NCI-H2081 treated with DMSO at 0.1 percent for 48 hours (cell line): ENCODE measurements at regions not wholly inside any gene's neighbourhood (a gene's known extent, or its start where the extent isn't known, plus 50 kb on each side); places are given as distances from the start of the nearest gene placed in this dataset.
A peak's percentile ranks its signal among the peaks of the same experiment; 100 is the strongest.

Experiments used
- DNase-seq: peaks from one replicate; lab custom pipeline; 2025; lab: John Stamatoyannopoulos, UW

GRCh38 chr1:232682248-232682647 is 52.3 kb upstream of the SIPA1L2 start:
- no peak for DNase-seq

DNA sequence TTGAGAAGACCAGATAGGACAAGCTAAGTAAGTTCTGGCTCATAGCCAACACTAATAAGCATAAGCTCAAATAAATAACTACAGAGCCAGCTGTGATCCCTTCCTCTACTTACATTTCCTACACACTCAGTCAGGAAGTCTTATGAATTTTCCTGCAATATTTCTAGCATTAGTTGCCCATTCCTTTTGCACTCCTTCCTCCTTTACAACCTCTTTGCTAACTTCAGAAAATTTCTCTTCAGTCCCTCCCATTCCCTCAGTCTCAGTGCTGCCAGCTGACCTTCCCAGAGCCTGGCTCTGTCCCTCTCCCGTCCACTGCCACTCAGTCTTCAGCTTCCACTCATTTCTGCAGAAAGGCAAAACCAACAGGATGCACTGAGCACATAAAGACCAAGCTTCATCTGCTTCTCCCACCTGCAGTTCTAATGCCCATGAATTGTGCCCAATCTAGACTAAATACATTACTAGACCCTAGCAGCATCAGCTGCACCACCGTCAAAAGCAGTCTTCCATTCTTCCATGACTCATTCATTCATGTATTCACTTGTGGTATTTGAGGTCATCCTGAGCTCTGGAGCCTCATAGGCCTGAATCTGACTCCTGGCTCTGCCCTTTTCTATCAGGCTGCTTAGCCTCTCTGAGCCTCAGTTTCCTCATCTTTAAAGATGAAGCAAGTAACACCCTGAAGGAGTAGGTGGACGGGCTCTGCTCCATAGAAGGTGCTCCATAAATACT is 54.6 kb upstream of the SIPA1L2 start:
- no peak for DNase-seq

- no peak for DNase-seq
These were observed 56.4 kb upstream of the SIPA1L2 start for GRCh38 chr1:232686346-232686745.

DNA sequence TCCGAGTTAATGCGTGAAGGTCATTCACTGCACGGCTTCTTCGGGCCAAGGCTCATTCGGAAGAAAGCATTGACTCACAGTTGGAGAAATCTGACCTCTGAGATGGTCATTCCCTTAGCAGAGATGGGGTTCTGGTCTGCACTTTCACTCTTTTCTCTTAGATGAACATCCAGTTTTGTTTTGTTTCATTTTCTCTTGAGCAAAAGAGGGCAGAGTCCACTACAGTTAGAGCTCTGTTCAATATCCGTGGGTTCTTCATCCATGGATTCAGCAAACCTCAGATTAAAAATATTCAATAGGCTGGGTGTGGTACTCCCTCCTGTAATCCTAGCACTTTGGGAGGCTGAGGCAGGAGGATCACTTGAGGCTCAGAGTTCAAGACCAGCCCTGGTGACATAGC is 57.4 kb upstream of the SIPA1L2 start:
- DNase-seq: no peak

DNA sequence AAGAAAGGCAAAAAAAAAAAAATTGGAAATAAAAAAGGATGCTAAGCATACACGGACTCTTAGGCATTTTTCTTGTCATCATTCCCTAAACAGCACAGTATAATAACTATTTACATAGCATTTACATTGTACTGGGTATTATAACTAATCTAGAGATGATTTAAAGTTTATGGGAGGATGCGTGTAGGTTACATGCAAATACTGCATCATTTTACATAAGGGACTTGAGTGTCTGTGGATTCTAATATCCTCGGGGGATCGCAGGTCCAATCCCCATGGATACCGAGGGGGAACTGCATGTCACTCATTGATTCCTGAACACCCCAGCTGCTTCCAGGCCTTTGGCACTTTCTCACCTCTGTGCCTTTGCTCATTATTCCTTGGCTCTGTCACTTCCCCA is 57.8 kb upstream of the SIPA1L2 start:
- DNase-seq: no peak

GRCh38 chr1:232688398-232688797 is 58.5 kb upstream of the SIPA1L2 start:
- DNase-seq: no peak

DNA sequence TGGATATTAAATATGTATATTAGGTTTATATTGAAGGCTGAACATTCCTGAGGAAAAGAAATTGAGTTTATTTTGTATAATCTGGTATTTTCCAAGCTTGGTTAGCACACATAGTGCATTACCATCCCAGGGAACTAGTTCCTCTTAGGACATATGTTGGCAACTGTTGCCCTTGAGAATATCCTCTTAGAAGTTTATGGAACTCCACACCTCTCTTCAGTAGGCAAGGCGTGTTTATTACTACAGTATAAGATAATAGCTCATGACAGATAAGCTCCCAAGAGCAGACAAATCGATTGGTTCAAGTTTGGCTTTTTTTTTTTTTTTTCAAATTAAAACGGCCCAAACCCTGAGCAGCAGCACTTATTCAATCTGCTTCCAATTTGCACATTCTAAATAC is 59.8 kb upstream of the SIPA1L2 start:
- DNase-seq: no peak

DNA sequence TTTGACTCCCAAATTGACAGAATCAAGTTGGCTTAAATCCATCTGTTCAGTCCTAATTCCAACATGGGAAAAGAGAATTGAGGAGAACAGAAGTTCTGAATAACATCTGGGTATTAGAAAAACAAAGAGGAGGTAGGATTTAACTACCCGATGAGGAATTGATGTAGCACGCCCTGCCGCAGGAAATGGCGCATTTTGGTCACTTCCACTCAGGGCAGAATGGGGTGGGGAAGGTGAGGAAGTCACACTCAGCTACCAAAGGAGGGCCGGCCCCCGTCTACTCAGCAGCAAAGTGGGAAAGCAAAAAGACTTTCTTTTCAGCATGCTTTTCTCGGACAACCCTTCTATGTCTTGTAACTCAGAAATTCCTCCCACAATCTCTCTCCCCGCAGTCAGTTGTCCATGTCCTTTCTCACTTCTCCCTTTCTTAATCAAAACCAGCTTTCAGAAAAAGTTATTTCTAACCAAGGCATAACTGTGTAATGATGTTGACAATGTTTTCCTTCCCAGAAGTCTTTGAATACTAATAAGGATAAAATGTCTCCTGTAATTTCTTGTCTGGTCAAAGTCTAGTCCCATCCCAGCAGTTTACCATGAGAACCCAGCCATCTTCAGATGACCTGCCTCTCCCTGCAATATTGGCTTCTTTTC is 60.5 kb upstream of the SIPA1L2 start:
- DNase-seq: no peak

DNA sequence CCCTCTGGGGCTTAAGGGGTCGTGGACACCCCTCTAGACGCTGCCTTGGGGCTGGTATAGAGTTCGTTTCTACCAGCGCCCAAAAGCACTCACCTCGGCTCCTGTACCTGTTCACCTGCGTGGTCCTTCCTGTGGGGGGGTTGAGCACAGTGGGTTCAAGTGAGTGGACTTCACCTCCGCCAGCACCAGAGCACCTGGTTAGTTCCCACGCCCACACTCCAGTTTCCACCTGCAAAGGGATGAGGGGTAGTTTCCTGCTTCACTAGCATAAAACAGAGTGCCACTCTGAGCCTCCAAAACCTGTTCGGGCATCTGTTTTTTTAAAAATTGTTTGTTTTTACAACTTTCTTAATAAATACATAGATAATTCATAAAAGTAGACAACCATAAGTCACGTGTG is 64.5 kb upstream of the SIPA1L2 start:
- no peak for DNase-seq

DNA sequence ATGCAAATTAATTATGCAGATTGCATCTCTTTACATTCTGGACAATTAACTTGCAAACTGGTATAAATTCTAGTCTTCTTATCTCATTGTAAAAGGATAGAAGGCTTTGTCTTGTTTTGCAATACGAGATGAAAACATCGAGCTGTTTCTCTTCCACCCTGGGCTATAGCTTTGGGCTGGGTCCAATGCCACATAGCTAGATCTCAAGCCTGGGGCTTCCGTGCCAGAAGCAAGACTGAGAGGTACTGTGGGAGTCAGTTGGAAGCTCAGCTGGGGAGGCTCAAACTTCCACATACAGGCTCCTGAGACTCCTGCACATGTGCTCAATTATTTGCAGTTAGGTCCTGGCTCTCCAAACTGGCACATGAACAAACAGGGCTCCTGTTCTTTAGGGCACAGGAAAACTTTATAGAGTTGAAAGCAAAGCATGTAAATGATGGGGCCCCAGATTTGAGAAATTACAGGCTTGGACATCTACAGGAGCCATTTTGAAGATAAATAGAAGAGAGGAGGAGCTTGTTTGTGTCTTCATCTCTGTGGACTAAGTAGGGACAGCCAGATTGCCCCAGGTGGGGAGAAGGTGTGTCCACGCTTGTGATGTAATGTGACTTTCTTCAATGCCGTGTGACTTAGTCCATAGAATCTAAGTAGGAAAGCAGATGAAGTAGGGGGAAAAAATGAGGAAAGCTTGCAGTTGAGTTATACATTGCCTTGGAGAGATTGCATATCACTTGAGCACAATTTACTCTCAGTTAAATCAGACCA is 65.9 kb upstream of the SIPA1L2 start:
- DNase-seq: no peak

GRCh38 chr1:232696466-232696865 is 66.5 kb upstream of the SIPA1L2 start:
- DNase-seq: no peak

GRCh38 chr1:232697187-232697822 is 67.4 kb upstream of the SIPA1L2 start:
- no peak for DNase-seq

DNA sequence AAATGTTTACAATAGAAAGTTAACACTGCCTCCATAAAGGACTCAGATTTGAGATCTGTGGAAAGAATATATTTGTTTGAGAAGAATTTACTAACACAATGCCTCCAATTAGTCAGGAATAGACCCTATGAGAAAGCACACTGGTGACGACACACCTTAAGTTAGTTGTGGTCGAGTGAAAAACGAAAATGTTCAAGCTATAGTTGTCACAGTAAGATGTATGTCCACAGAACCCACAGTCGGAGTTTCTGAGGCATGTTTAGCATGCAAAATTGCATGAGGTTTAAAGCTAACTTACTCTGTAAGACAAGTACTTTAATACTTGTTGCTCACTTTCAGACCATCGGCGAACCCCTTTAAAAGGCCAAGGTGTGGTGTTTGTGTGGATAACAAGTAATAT is 69.9 kb upstream of the SIPA1L2 start:
- DNase-seq: no peak

GRCh38 chr1:232702911-232703310 is 73.0 kb upstream of the SIPA1L2 start:
- DNase-seq: no peak

GRCh38 chr1:232704256-232704655 is 74.3 kb upstream of the SIPA1L2 start:
- DNase-seq: no peak

DNA sequence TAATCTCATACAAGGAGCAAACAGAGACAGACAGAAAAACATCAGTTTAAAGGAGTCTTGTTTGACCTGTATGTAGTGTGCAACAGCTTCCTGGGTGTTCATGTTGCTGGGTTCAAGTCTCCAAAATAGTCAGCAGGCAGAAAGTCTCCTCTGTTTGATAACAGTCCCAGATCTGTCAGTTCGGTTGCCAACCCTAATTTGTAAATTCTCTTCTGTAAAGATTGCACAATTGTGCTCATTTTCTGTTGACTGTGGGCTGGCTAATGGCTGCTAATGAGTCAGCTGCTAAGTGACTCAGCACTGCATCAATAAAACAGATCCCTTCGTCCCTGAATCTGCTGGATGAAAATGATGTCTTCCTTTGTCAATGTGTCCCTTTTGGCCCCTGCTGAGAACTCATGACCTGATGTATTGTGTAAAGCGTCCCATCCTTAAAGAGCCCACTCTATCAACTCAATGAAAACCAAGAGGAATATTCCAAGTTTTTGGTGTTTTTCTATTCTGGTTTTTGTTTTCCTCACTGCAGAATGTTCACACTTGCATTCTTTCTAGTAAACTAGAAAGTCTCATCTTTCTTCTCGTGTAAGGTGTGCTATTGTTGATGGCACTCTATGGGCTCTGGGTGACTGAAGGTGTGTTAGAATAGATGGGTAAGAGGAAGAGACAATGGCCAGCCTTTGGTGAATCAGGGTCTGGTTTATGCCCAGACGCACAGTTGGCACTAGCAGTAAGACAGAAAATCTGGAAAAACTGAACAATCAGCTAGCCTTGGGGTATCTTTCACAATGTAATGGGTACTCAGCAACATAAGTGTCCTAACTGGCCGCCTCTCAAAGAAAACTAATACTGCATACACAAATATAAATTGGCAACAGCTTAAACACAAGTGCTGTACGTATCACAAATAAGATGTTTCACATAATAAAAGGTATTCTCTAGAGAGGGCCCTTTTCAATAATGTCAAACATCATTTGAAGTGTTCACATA is 75.1 kb upstream of the SIPA1L2 start:
- peak; percentile 77 for DNase-seq

DNA sequence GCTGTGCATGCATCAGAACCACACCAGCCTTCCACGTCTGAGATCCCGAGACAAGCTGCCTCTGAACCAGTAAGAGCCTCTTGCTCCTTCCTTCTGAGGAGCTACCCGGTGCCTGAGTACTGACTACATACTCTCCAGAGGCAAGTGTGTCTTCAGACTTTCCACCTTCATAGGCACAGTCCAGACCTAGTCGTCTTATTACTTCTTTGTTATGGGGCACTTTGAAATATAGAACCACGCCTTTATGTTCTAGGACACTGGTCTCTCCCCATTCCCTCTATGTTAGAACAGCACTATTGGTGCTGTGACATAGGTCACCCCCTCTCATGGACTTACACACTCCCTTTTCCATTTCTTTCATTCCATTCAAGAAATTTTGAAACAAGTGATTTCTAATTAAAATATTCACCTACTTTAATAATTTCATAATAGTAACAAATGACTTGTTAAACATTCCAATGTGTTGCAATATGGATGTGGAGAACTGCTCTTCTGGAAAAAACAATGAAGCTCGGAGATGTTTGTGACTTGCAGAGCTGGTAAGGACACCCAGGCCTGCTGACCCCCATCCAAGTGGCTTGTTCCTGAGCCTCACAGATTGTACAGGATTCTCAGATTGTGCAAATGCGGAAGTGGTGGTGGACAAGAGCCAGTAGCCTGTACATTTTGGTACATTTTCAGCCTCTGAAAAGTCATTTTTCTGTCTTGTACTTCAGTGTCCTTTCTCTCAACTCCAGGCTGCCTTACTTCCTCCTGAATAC is 76.1 kb upstream of the SIPA1L2 start:
- no peak for DNase-seq

DNA sequence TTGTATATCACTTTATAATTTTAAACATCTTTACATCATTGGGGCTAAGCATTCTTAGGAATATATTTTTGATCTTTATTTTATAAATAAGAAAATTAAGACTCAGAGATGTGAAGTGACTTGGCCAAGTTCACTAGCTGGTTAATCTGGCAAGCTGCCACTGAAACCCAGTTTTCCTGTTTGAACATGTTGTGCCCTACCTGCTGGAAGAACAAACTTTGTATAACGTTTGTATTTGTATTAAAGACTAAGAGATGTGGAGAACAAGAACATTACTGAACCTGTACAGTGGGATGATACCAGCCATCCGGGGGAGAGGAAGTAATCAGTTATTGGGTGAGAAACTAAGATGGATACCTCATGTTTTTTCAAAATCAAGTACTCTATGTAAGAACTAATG is 77.2 kb upstream of the SIPA1L2 start:
- no peak for DNase-seq

- no peak for DNase-seq
These were observed 79.5 kb upstream of the SIPA1L2 start for GRCh38 chr1:232709386-232709785.

- no peak for DNase-seq
These were observed 82.1 kb upstream of the SIPA1L2 start for GRCh38 chr1:232711996-232712395.

DNA sequence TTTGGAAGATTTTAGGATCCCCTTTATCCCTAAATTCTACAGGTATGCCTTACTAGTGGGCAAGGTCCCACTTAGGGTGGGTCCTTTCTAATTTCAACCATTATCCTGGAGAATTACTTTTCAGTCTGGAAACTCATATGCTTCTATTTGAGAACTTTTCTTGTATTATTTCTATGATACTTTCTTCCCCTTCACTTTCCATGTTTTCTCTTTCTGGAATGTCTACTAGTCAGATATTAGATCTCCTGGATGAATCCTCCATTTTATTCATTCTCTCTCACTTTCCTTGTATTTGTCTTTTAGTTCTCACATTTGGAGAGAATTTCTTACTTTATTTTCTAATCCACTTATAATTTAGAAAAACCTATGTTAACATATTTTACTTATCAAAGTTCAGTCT is 83.9 kb upstream of the SIPA1L2 start:
- DNase-seq: no peak
